ENCODE measurements at regions not wholly inside any gene's neighbourhood (a gene's known extent, or its start where the extent isn't known, plus 50 kb on each side); places are given as distances from the start of the nearest gene placed in this dataset.
"Not testable (repeated sequence)": the region's sequence is repeated elsewhere in the genome, so short reads cannot be mapped to it uniquely, and the experiment has no call there.

DNA sequence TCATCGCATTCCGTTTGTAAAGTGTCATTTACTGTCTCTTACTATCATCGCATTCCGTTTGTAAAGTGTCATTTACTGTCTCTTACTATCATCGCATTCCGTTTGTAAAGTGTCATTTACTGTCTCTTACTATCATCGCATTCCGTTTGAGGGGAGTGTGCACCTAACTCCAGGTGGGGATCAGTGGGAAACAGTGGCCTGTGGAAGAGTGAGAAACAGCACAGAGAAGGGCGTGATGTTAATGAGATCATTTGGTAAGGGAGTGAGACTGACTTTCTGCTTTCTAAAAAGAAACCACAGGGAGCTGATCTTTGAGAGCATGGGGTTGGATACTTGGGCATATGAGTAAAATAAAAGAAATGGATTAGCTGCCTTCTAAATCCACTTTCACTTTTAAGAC lies 77.5 kb upstream of the ZPLD1 start:
- TF ChIP-seq, protein P1, sequence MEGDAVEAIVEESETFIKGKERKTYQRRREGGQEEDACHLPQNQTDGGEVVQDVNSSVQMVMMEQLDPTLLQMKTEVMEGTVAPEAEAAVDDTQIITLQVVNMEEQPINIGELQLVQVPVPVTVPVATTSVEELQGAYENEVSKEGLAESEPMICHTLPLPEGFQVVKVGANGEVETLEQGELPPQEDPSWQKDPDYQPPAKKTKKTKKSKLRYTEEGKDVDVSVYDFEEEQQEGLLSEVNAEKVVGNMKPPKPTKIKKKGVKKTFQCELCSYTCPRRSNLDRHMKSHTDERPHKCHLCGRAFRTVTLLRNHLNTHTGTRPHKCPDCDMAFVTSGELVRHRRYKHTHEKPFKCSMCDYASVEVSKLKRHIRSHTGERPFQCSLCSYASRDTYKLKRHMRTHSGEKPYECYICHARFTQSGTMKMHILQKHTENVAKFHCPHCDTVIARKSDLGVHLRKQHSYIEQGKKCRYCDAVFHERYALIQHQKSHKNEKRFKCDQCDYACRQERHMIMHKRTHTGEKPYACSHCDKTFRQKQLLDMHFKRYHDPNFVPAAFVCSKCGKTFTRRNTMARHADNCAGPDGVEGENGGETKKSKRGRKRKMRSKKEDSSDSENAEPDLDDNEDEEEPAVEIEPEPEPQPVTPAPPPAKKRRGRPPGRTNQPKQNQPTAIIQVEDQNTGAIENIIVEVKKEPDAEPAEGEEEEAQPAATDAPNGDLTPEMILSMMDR (IDR thresholded peaks at IDR 0.05) = not testable (repeated sequence)
- not testable (repeated sequence) for TF ChIP-seq SIN3A (IDR thresholded peaks at IDR 0.05; ENCODE audit: borderline replicate concordance, low read depth, low read length)
